Upper lobe of right lung (tissue), 1 donor: ENCODE measurements at regions not wholly inside any gene's neighbourhood (a gene's known extent, or its start where the extent isn't known, plus 50 kb on each side); places are given as distances from the start of the nearest gene placed in this dataset.
"Not testable (repeated sequence)": the region's sequence is repeated elsewhere in the genome, so short reads cannot be mapped to it uniquely, and the experiment has no call there.

Experiments
- ATAC-seq: fragments of 200-7000 bp; cut with Tn5 transposase; one replicate; pipeline ENCODE4 v1.9.1; 2020; ENCODE audit warnings: mild to moderate bottlenecking, moderate library complexity
- DNase-seq: peaks from one replicate; pipeline ENCODE4 v3.0.0-alpha.2; 2020
- H3K27ac ChIP-seq: fragments of 200-600 bp; one replicate; pipeline ENCODE4 v1.8.0; 2022
- H3K27me3 ChIP-seq: fragments of 200-600 bp; one replicate; pipeline ENCODE4 v1.8.0; 2022; ENCODE audit warnings: mild to moderate bottlenecking
- H3K36me3 ChIP-seq: fragments of 200-600 bp; one replicate; pipeline ENCODE4 v1.8.0; 2022
- H3K4me1 ChIP-seq: fragments of 200-600 bp; one replicate; pipeline ENCODE4 v1.8.0; 2022
- H3K4me3 ChIP-seq: fragments of 200-600 bp; one replicate; pipeline ENCODE4 v1.8.0; 2022; ENCODE audit warnings: mild to moderate bottlenecking
- H3K9me3 ChIP-seq: fragments of 200-600 bp; one replicate; pipeline ENCODE4 v1.8.0; 2022
- intact Hi-C: fragments of 100-400 bp; cut with DNase I; formaldehyde crosslinking; loops from one replicate; pipeline ENCODE4 v1.11.0; 2022
- TF ChIP-seq, protein P1 (sequence below): fragments of 200-600 bp; IDR thresholded peaks from one replicate; pipeline ENCODE4 v1.8.0; 2022; ENCODE audit warnings: antibody characterized with exemption
- donor health status: DM: no; HTN: yes; CAD: no; lungs with severe emphysema.

GRCh38 chr2:34808426-34808825 lies 1209.3 kb upstream of the FAM98A start:
- Histone ChIP-seq H3K9me3 (no peaks in the 10 kb centered on the region), H3K27ac (no peak overlapping the region), H3K27me3 (no peaks in the 10 kb centered on the region), H3K4me1 (no peaks in the 10 kb centered on the region), H3K4me3 (no peak overlapping the region), H3K36me3 (no peaks in the 10 kb centered on the region)
- ATAC-seq = no peak
- no peak for DNase-seq
- intact Hi-C loops = no loop called here
- TF ChIP-seq, protein P1, sequence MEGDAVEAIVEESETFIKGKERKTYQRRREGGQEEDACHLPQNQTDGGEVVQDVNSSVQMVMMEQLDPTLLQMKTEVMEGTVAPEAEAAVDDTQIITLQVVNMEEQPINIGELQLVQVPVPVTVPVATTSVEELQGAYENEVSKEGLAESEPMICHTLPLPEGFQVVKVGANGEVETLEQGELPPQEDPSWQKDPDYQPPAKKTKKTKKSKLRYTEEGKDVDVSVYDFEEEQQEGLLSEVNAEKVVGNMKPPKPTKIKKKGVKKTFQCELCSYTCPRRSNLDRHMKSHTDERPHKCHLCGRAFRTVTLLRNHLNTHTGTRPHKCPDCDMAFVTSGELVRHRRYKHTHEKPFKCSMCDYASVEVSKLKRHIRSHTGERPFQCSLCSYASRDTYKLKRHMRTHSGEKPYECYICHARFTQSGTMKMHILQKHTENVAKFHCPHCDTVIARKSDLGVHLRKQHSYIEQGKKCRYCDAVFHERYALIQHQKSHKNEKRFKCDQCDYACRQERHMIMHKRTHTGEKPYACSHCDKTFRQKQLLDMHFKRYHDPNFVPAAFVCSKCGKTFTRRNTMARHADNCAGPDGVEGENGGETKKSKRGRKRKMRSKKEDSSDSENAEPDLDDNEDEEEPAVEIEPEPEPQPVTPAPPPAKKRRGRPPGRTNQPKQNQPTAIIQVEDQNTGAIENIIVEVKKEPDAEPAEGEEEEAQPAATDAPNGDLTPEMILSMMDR = no peak

DNA sequence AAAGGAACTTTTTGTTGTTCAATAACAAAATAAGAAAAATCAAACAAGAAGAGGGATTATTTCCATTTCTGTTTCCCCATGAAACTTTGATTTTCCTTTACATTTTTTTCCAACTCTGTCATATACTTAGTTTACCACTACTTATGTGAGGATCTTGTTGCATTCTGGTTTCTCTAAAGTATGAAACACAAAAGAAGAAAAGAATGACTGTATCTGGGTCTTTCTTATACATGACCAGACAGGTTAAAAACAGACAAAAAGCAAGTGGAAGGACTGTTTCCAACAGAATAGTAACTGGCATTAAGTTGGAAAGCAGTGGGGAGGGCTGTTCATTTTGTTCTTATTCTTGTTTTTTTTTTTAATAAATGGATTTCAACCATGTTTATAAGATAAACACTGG lies 1207.8 kb upstream of the FAM98A start:
- H3K9me3 ChIP-seq = no peaks in the 10 kb centered on the region
- H3K4me3 ChIP-seq = no peak overlapping the region
- H3K36me3 ChIP-seq = no peaks in the 10 kb centered on the region
- no peaks in the 10 kb centered on the region for H3K27me3 ChIP-seq
- intact Hi-C loops = no loop called here
- no peak for DNase-seq
- no peaks in the 10 kb centered on the region for H3K4me1 ChIP-seq
- no peak for ATAC-seq
- no peak overlapping the region for H3K27ac ChIP-seq
- TF ChIP-seq, protein P1 = no peak

GRCh38 chr2:34806396-34806795 lies 1207.3 kb upstream of the FAM98A start:
- no peaks in the 10 kb centered on the region for H3K36me3 ChIP-seq
- ATAC-seq (no peak), DNase-seq (no peak)
- no peak overlapping the region for H3K27ac ChIP-seq
- TF ChIP-seq, protein P1 = no peak
- intact Hi-C loops = no loop called here
- no peak overlapping the region for H3K4me3 ChIP-seq
- H3K27me3 ChIP-seq = no peaks in the 10 kb centered on the region
- H3K9me3 ChIP-seq = no peaks in the 10 kb centered on the region
- no peaks in the 10 kb centered on the region for H3K4me1 ChIP-seq

GRCh38 chr2:34799556-34799955 lies 1200.5 kb upstream of the FAM98A start:
- Histone ChIP-seq H3K27ac (no peak overlapping the region), H3K4me1 (no peaks in the 10 kb centered on the region), H3K27me3 (no peaks in the 10 kb centered on the region), H3K9me3 (no peaks in the 10 kb centered on the region), H3K4me3 (no peak overlapping the region), H3K36me3 (no peaks in the 10 kb centered on the region)
- TF ChIP-seq, protein P1 = no peak
- DNase-seq (no peak), ATAC-seq (no peak)
- intact Hi-C loops = no loop called here

GRCh38 chr2:34795586-34795985 lies 1196.5 kb upstream of the FAM98A start:
- not testable (repeated sequence) for ATAC-seq

DNA sequence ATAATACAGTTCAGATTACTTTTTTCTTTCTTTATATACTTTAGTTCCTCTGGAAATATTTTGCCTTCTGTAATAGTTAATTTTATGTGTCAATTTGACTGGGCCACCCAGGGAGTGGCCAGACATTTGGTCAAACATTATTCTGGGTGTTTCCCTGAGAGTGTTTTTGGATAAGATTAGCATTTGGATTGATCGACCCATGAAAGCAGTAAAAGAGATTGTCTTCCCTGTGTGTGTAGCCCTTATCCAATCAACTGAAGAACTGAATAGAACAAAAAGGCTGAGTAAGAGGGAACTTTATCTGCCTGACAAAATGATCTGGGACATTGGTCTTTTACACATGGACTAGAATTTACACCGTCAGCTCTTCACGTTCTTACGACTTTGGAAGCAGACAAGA lies 1190.1 kb upstream of the FAM98A start:
- TF ChIP-seq, protein P1 = no peak
- Histone ChIP-seq H3K4me1 (no peaks in the 10 kb centered on the region), H3K27me3 (no peaks in the 10 kb centered on the region), H3K9me3 (no peaks in the 10 kb centered on the region), H3K36me3 (no peaks in the 10 kb centered on the region), H3K27ac (no peak overlapping the region), H3K4me3 (no peak overlapping the region)
- no peak for ATAC-seq
- intact Hi-C loops = no loop called here
- no peak for DNase-seq

More at GRCh38 chr2:34795586-34795985, 1196.5 kb upstream of the FAM98A start:
- H3K36me3 ChIP-seq, intact Hi-C loops, H3K4me3 ChIP-seq, H3K27ac ChIP-seq, H3K9me3 ChIP-seq, H3K4me1 ChIP-seq, DNase-seq, H3K27me3 ChIP-seq: not testable (repeated sequence)
